ENCODE measurements at regions not wholly inside any gene's neighbourhood (a gene's known extent, or its start where the extent isn't known, plus 50 kb on each side); places are given as distances from the start of the nearest gene placed in this dataset.

DNA sequence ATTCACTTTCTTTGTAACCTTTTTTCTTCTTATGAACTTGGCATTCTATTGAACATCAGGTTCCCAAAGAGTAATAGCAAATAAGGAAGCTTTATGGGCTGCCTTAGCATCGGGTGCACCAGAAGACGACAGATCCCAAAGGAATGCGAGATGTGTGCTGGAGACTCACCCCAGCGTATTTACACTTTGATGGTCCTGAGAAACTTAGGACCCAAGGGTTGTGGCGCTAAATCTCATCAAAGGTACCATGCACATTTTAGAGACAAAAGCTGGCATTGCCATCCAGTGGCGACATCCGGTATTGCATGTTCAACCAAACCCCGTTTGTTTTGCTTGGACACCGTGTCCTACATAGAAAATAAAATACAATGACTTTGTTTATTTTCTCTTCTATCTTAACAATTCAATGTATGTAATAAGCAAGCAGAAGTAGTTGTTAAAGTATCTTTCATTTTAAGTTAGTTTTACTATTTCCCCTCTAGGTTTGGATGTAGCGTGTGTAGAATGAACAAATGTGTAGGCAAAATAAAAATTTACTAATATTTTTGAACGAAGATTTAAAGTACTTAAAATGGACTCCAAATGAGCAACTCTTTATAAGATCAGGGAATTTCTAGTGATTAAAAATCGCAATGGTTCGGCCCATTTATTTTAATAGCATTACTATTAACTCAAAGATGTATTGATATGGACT, 1154.8 kb downstream of the GATA3 start:
- no peaks in the 10 kb centered on the region for H3K9me3 ChIP-seq (ENCODE audit: control insufficient read depth, insufficient read depth, low read length)
- H3K36me3 ChIP-seq (ENCODE audit: control insufficient read depth, insufficient read depth, low read length), result no peaks in the 10 kb centered on the region
- peak; percentile 49 to 91 (median 64) for DNase-seq (ENCODE audit: low read depth in 4 of 6, low spot score in 6 of 6)
- no peak overlapping the region for H3K4me3 ChIP-seq (ENCODE audit: low read depth, low read length)
- no peaks in the 10 kb centered on the region for H3K4me1 ChIP-seq (ENCODE audit: control insufficient read depth, insufficient read depth, low read length)
- H3K27ac ChIP-seq (ENCODE audit: low read depth, low read length), result no peak overlapping the region
- H3K27me3 ChIP-seq (ENCODE audit: control insufficient read depth, insufficient read depth, low read length), result no peaks in the 10 kb centered on the region
- WGBS (ENCODE audit: insufficient coverage), result 2% methylated on average over 5 of the region's 13 CpGs

DNA sequence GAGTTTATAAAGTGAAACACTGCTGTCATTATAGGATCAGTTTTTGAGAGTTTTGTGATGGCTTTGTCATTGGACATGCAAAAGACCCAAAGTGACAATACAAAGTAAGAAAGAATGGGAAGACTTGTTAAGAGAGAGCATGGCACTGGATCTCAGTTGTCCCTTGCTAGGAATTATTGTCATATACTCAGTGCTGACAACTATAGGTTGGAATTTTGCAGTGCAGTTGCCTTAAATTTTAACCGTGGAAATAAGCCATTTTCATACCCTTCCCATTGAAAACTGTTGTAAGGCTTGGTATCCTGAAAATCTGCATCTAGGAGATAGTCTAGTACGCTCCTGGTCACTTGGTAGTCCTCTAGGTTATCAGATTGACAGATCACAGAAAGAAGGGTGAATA, 1156.7 kb downstream of the GATA3 start:
- Histone ChIP-seq H3K9me3 (ENCODE audit: control insufficient read depth, insufficient read depth, low read length) (no peaks in the 10 kb centered on the region), H3K4me3 (ENCODE audit: low read depth, low read length) (no peak overlapping the region), H3K36me3 (ENCODE audit: control insufficient read depth, insufficient read depth, low read length) (no peaks in the 10 kb centered on the region), H3K27me3 (ENCODE audit: control insufficient read depth, insufficient read depth, low read length) (no peaks in the 10 kb centered on the region), H3K27ac (ENCODE audit: low read depth, low read length) (no peak overlapping the region), H3K4me1 (ENCODE audit: control insufficient read depth, insufficient read depth, low read length) (no peaks in the 10 kb centered on the region)
- DNase-seq (ENCODE audit: low read depth in 4 of 6, low spot score in 6 of 6), result no peak
- no CpG with 5 or more reads among the region's 2 CpGs for WGBS (ENCODE audit: insufficient coverage)

DNA sequence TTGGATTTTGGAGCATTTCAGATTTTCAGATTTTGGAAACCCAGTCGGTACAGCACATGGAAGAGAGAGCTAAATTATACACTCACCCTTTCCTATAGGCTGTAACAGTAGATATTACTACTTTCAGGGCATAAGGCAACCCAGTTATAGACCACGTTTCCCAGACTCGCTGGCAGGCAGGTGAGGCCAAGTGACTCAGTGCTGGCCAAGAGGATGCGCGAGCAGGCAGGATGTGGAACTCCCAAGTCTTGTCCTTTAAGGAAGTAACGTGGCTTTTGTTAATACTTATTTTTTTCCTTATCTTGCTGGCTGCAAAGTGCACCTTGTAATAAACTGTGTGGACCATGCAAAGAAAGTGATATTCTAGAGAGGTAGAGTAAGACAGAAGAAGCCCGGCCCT, 1160.1 kb downstream of the GATA3 start:
- H3K4me1 ChIP-seq (ENCODE audit: control insufficient read depth, insufficient read depth, low read length), result no peaks in the 10 kb centered on the region
- no peak overlapping the region for H3K27ac ChIP-seq (ENCODE audit: low read depth, low read length)
- DNase-seq (ENCODE audit: low read depth in 4 of 6, low spot score in 6 of 6), result no peak
- 98% methylated on average over 4 of the region's 7 CpGs for WGBS (ENCODE audit: insufficient coverage)
- H3K27me3 ChIP-seq (ENCODE audit: control insufficient read depth, insufficient read depth, low read length), result no peaks in the 10 kb centered on the region
- no peaks in the 10 kb centered on the region for H3K36me3 ChIP-seq (ENCODE audit: control insufficient read depth, insufficient read depth, low read length)
- no peaks in the 10 kb centered on the region for H3K9me3 ChIP-seq (ENCODE audit: control insufficient read depth, insufficient read depth, low read length)
- no peak overlapping the region for H3K4me3 ChIP-seq (ENCODE audit: low read depth, low read length)

DNA sequence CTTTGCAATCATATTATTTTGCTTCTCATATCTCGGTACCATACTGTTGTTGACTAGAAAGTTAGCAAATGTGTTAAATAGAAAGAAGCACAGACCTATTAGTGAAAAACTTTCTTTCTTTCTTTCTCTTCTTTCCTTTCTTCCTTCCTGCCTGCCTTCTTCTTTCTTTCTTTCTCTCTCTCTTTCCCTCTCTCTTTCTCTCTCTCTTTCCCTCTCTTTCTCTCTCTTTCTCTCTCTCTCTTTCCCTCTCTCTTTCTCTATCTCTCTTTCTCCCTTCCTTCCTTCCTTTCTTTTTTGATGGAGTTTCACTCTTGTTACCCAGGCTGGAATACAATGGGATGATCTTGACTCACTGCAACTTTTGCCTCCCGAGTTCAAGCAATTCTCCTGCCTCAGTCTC, 1160.6 kb downstream of the GATA3 start:
- H3K27me3 ChIP-seq (ENCODE audit: control insufficient read depth, insufficient read depth, low read length), result no peaks in the 10 kb centered on the region
- no peaks in the 10 kb centered on the region for H3K36me3 ChIP-seq (ENCODE audit: control insufficient read depth, insufficient read depth, low read length)
- no peak for DNase-seq (ENCODE audit: low read depth in 4 of 6, low spot score in 6 of 6)
- H3K9me3 ChIP-seq (ENCODE audit: control insufficient read depth, insufficient read depth, low read length), result no peaks in the 10 kb centered on the region
- no peaks in the 10 kb centered on the region for H3K4me1 ChIP-seq (ENCODE audit: control insufficient read depth, insufficient read depth, low read length)
- 100% methylated on average over 1 of the region's 2 CpGs for WGBS (ENCODE audit: insufficient coverage)
- no peak overlapping the region for H3K27ac ChIP-seq (ENCODE audit: low read depth, low read length)
- no peak overlapping the region for H3K4me3 ChIP-seq (ENCODE audit: low read depth, low read length)

- Histone ChIP-seq H3K4me1 (ENCODE audit: control insufficient read depth, insufficient read depth, low read length) (no peaks in the 10 kb centered on the region), H3K36me3 (ENCODE audit: control insufficient read depth, insufficient read depth, low read length) (no peaks in the 10 kb centered on the region), H3K27ac (ENCODE audit: low read depth, low read length) (no peak overlapping the region), H3K9me3 (ENCODE audit: control insufficient read depth, insufficient read depth, low read length) (no peaks in the 10 kb centered on the region), H3K27me3 (ENCODE audit: control insufficient read depth, insufficient read depth, low read length) (no peaks in the 10 kb centered on the region), H3K4me3 (ENCODE audit: low read depth, low read length) (no peak overlapping the region)
- no peak for DNase-seq (ENCODE audit: low read depth in 4 of 6, low spot score in 6 of 6)
- WGBS (ENCODE audit: insufficient coverage), result 85% methylated on average over 2 of the region's 4 CpGs
Measured at GRCh38 chr10:9219860-9220259, 1165.4 kb downstream of the GATA3 start.

GRCh38 chr10:9222917-9223316, 1168.4 kb downstream of the GATA3 start:
- Histone ChIP-seq H3K9me3 (ENCODE audit: control insufficient read depth, insufficient read depth, low read length) (peaks cover 1% of the 10 kb centered on the region), H3K27me3 (ENCODE audit: control insufficient read depth, insufficient read depth, low read length) (no peaks in the 10 kb centered on the region), H3K4me3 (ENCODE audit: low read depth, low read length) (no peak overlapping the region), H3K36me3 (ENCODE audit: control insufficient read depth, insufficient read depth, low read length) (no peaks in the 10 kb centered on the region), H3K27ac (ENCODE audit: low read depth, low read length) (no peak overlapping the region), H3K4me1 (ENCODE audit: control insufficient read depth, insufficient read depth, low read length) (no peaks in the 10 kb centered on the region)
- peak in 2 of 6 donors; percentile 55 to 59 for DNase-seq (ENCODE audit: low read depth in 4 of 6, low spot score in 6 of 6)
- WGBS (ENCODE audit: insufficient coverage), result no CpG with 5 or more reads among the region's 3 CpGs

- Histone ChIP-seq H3K27me3 (ENCODE audit: control insufficient read depth, insufficient read depth, low read length) (no peaks in the 10 kb centered on the region), H3K9me3 (ENCODE audit: control insufficient read depth, insufficient read depth, low read length) (peaks cover 1% of the 10 kb centered on the region), H3K4me3 (ENCODE audit: low read depth, low read length) (no peak overlapping the region), H3K36me3 (ENCODE audit: control insufficient read depth, insufficient read depth, low read length) (no peaks in the 10 kb centered on the region), H3K27ac (ENCODE audit: low read depth, low read length) (no peak overlapping the region), H3K4me1 (ENCODE audit: control insufficient read depth, insufficient read depth, low read length) (no peaks in the 10 kb centered on the region)
- no peak for DNase-seq (ENCODE audit: low read depth in 4 of 6, low spot score in 6 of 6)
- 79% methylated on average over 5 of the region's 7 CpGs for WGBS (ENCODE audit: insufficient coverage)
Measured at GRCh38 chr10:9227679-9228365, 1173.3 kb downstream of the GATA3 start.

GRCh38 chr10:9228771-9229170, 1174.3 kb downstream of the GATA3 start:
- no peaks in the 10 kb centered on the region for H3K36me3 ChIP-seq (ENCODE audit: control insufficient read depth, insufficient read depth, low read length)
- H3K27me3 ChIP-seq (ENCODE audit: control insufficient read depth, insufficient read depth, low read length), result no peaks in the 10 kb centered on the region
- no peak for DNase-seq (ENCODE audit: low read depth in 4 of 6, low spot score in 6 of 6)
- peaks cover 1% of the 10 kb centered on the region for H3K9me3 ChIP-seq (ENCODE audit: control insufficient read depth, insufficient read depth, low read length)
- H3K27ac ChIP-seq (ENCODE audit: low read depth, low read length), result no peak overlapping the region
- H3K4me3 ChIP-seq (ENCODE audit: low read depth, low read length), result no peak overlapping the region
- WGBS (ENCODE audit: insufficient coverage), result no CpG with 5 or more reads among the region's 1 CpG
- H3K4me1 ChIP-seq (ENCODE audit: control insufficient read depth, insufficient read depth, low read length), result no peaks in the 10 kb centered on the region

GRCh38 chr10:9229702-9230244, 1175.3 kb downstream of the GATA3 start:
- Histone ChIP-seq H3K4me1 (ENCODE audit: control insufficient read depth, insufficient read depth, low read length) (no peaks in the 10 kb centered on the region), H3K27me3 (ENCODE audit: control insufficient read depth, insufficient read depth, low read length) (no peaks in the 10 kb centered on the region), H3K27ac (ENCODE audit: low read depth, low read length) (no peak overlapping the region), H3K4me3 (ENCODE audit: low read depth, low read length) (no peak overlapping the region), H3K36me3 (ENCODE audit: control insufficient read depth, insufficient read depth, low read length) (no peaks in the 10 kb centered on the region), H3K9me3 (ENCODE audit: control insufficient read depth, insufficient read depth, low read length) (peaks cover 1% of the 10 kb centered on the region)
- peak in 1 of 6 donors; percentile 30 for DNase-seq (ENCODE audit: low read depth in 4 of 6, low spot score in 6 of 6)
- WGBS (ENCODE audit: insufficient coverage), result 78% methylated on average over 3 of the region's 10 CpGs

DNA sequence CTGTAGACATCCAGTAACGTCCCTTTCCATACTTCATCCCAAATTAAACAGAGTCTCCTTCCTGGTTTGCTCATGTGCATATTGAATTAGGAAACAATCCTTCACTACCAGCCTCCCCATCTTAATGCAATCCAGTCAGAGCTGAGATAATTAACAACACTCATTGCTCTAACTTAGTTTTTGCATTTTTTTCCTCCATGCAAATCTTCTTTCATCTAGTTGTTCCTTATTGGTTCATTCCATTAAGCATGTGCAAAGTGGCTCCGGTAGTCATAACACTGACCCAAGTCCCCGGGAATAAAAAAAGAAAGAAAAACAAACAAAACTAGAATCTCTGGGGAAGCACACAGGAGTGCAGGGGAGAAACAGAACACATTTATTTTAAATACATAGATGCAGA, 1176.1 kb downstream of the GATA3 start:
- DNase-seq (ENCODE audit: low read depth in 4 of 6, low spot score in 6 of 6), result no peak
- H3K36me3 ChIP-seq (ENCODE audit: control insufficient read depth, insufficient read depth, low read length), result no peaks in the 10 kb centered on the region
- H3K4me3 ChIP-seq (ENCODE audit: low read depth, low read length), result no peak overlapping the region
- H3K4me1 ChIP-seq (ENCODE audit: control insufficient read depth, insufficient read depth, low read length), result no peaks in the 10 kb centered on the region
- no CpG with 5 or more reads among the region's 3 CpGs for WGBS (ENCODE audit: insufficient coverage)
- peaks cover 1% of the 10 kb centered on the region for H3K9me3 ChIP-seq (ENCODE audit: control insufficient read depth, insufficient read depth, low read length)
- no peaks in the 10 kb centered on the region for H3K27me3 ChIP-seq (ENCODE audit: control insufficient read depth, insufficient read depth, low read length)
- no peak overlapping the region for H3K27ac ChIP-seq (ENCODE audit: low read depth, low read length)
